ENCODE measurements at regions not wholly inside any gene's neighbourhood (a gene's known extent, or its start where the extent isn't known, plus 50 kb on each side); places are given as distances from the start of the nearest gene placed in this dataset.

GRCh38 chrX:82764521-82764920 is 743.6 kb upstream of the POU3F4 start:
- dilution Hi-C loops (cut with MboI; ENCODE audit: extremely low pct_ligation_motif_present, low sequenced_read_pairs) = no loop called here
- FAIRE-seq (no peak), DNase-seq (ENCODE audit: low read depth, low spot score) (no peak)
- Histone ChIP-seq H3K9ac (ENCODE audit: control insufficient read depth, extremely low read depth, insufficient read depth, low read length) (no peak overlapping the region), H3K9me1 (ENCODE audit: control insufficient read depth, extremely low read depth, insufficient read depth, low read length) (no peaks in the 10 kb centered on the region), H2AFZ (ENCODE audit: control insufficient read depth, low read length) (no peak overlapping the region), H3K4me2 (ENCODE audit: control insufficient read depth, extremely low read depth, insufficient read depth, low read depth, low read length) (no peak overlapping the region), H3K27ac (ENCODE audit: control insufficient read depth, insufficient read depth, low read length) (no peak overlapping the region), H4K20me1 (ENCODE audit: control insufficient read depth, extremely low read depth, insufficient read depth, low read length) (no peaks in the 10 kb centered on the region), H3K27me3 (ENCODE audit: control insufficient read depth, extremely low read depth, insufficient read depth, low read length) (no peaks in the 10 kb centered on the region), H3K9me3 (ENCODE audit: control insufficient read depth, low read depth, low read length) (no peaks in the 10 kb centered on the region), H3K79me2 (ENCODE audit: control insufficient read depth, insufficient read depth, low read length) (no peaks in the 10 kb centered on the region), H3K4me1 (ENCODE audit: control insufficient read depth, extremely low read depth, insufficient read depth, low read length) (no peaks in the 10 kb centered on the region), H3K36me3 (ENCODE audit: control insufficient read depth in 2 of 2, extremely low read depth in 1 of 2, insufficient read depth in 2 of 2, low read length in 2 of 2) (no peaks in the 10 kb centered on the region), H3K4me3 (ENCODE audit: control insufficient read depth in 2 of 3, extremely low read depth in 1 of 3, insufficient read depth in 2 of 3, low read depth in 1 of 3, low read length in 3 of 3) (no peak overlapping the region)
- TF ChIP-seq CTCF (optimal IDR thresholded peaks at IDR 0.05 in 1 of 3, IDR thresholded peaks at IDR 0.05 in 1 of 3, conservative IDR thresholded peaks at IDR 0.05 in 1 of 3; ENCODE audit: extremely low read depth in 1 of 3, insufficient read depth in 2 of 3, low read length in 3 of 3) (no peak), EZH2 (IDR thresholded peaks at IDR 0.05; ENCODE audit: low read length) (no peak)

GRCh38 chrX:82765811-82766210 is 742.3 kb upstream of the POU3F4 start:
- dilution Hi-C loops (cut with MboI; ENCODE audit: extremely low pct_ligation_motif_present, low sequenced_read_pairs) = no loop called here
- no peaks in the 10 kb centered on the region for H3K79me2 ChIP-seq (ENCODE audit: control insufficient read depth, insufficient read depth, low read length)
- H3K36me3 ChIP-seq (ENCODE audit: control insufficient read depth in 2 of 2, extremely low read depth in 1 of 2, insufficient read depth in 2 of 2, low read length in 2 of 2) = no peaks in the 10 kb centered on the region
- H3K27ac ChIP-seq (ENCODE audit: control insufficient read depth, insufficient read depth, low read length) = no peak overlapping the region
- H3K9me1 ChIP-seq (ENCODE audit: control insufficient read depth, extremely low read depth, insufficient read depth, low read length) = no peaks in the 10 kb centered on the region
- DNase-seq (ENCODE audit: low read depth, low spot score) = no peak
- H3K4me3 ChIP-seq (ENCODE audit: control insufficient read depth in 2 of 3, extremely low read depth in 1 of 3, insufficient read depth in 2 of 3, low read depth in 1 of 3, low read length in 3 of 3) = no peak overlapping the region
- H3K27me3 ChIP-seq (ENCODE audit: control insufficient read depth, extremely low read depth, insufficient read depth, low read length) = no peaks in the 10 kb centered on the region
- no peaks in the 10 kb centered on the region for H3K4me1 ChIP-seq (ENCODE audit: control insufficient read depth, extremely low read depth, insufficient read depth, low read length)
- no peak overlapping the region for H2AFZ ChIP-seq (ENCODE audit: control insufficient read depth, low read length)
- H3K4me2 ChIP-seq (ENCODE audit: control insufficient read depth, extremely low read depth, insufficient read depth, low read depth, low read length) = no peak overlapping the region
- TF ChIP-seq CTCF (optimal IDR thresholded peaks at IDR 0.05 in 1 of 3, IDR thresholded peaks at IDR 0.05 in 1 of 3, conservative IDR thresholded peaks at IDR 0.05 in 1 of 3; ENCODE audit: extremely low read depth in 1 of 3, insufficient read depth in 2 of 3, low read length in 3 of 3) (no peak), EZH2 (IDR thresholded peaks at IDR 0.05; ENCODE audit: low read length) (no peak)
- no peak for FAIRE-seq
- H4K20me1 ChIP-seq (ENCODE audit: control insufficient read depth, extremely low read depth, insufficient read depth, low read length) = no peaks in the 10 kb centered on the region
- H3K9me3 ChIP-seq (ENCODE audit: control insufficient read depth, low read depth, low read length) = no peaks in the 10 kb centered on the region
- H3K9ac ChIP-seq (ENCODE audit: control insufficient read depth, extremely low read depth, insufficient read depth, low read length) = no peak overlapping the region
